Neural progenitor cell (in vitro differentiated cells): ENCODE measurements at regions not wholly inside any gene's neighbourhood (a gene's known extent, or its start where the extent isn't known, plus 50 kb on each side); places are given as distances from the start of the nearest gene placed in this dataset.

Experiments used
- CTCF ChIP-seq: fragments of 200-600 bp; sonication (generic); IDR thresholded peaks from 2 replicates; pipeline ENCODE4 v1.5.1; 2017; ENCODE audit warnings: antibody characterized with exemption, mild to moderate bottlenecking
- EZH2 ChIP-seq: fragments of 200-600 bp; sonication (generic); IDR thresholded peaks from 2 replicates; pipeline ENCODE4 v1.6.1; 2017; ENCODE audit warnings: antibody characterized with exemption, mild to moderate bottlenecking, moderate library complexity
- EZH2phosphoT487 ChIP-seq: fragments of 200-600 bp; sonication (generic); IDR thresholded peaks from 2 replicates; pipeline ENCODE4 v1.6.1; 2017; ENCODE audit warnings: antibody characterized with exemption

GRCh38 chr7:17617857-17618651 is 319.6 kb downstream of the AHR start:
- TF ChIP-seq EZH2phosphoT487 = no peak
- TF ChIP-seq CTCF = no peak
- no peak for TF ChIP-seq EZH2
